Vagina (tissue), 2 donors: ENCODE measurements at regions not wholly inside any gene's neighbourhood (a gene's known extent, or its start where the extent isn't known, plus 50 kb on each side); places are given as distances from the start of the nearest gene placed in this dataset.

Source experiments
- DNase-seq, 2 donors: peaks; one replicate each; pipeline ENCODE4 v3.0.0-alpha.2; 2017; ENCODE audit errors: extremely low spot score in 2 of 2
- H3K27ac ChIP-seq: fragments of 200-600 bp; sonication (generic); one replicate; pipeline ENCODE4 v1.5.1; 2019
- H3K27me3 ChIP-seq: fragments of 200-600 bp; sonication (generic); one replicate; pipeline ENCODE4 v1.5.1; 2019
- H3K36me3 ChIP-seq, 2 donors: fragments of 200-600 bp; sonication (generic); one replicate each; pipeline ENCODE4 v1.5.1; 2017 to 2019
- H3K4me1 ChIP-seq: fragments of 200-600 bp; sonication (generic); one replicate; pipeline ENCODE4 v1.5.1; 2019
- H3K4me3 ChIP-seq, 2 donors: fragments of 200-600 bp; sonication (generic); 1 replicate in 1 of 2; 2 replicates in 1 of 2; pipeline ENCODE4 v1.5.1; 2016 to 2019
- H3K9me3 ChIP-seq: fragments of 200-600 bp; sonication (generic); one replicate; pipeline ENCODE4 v1.5.1; 2019
- POLR2A ChIP-seq, 2 donors: fragments of 450-650 bp; IDR thresholded peaks; one replicate each; pipeline ENCODE4 v1.6.1; 2017; ENCODE audit warnings: antibody characterized with exemption in 2 of 2, mild to moderate bottlenecking in 2 of 2, moderate library complexity in 2 of 2
- POLR2AphosphoS5 ChIP-seq, 2 donors: sonication (generic); formaldehyde crosslinking; IDR thresholded peaks; one replicate each; pipeline ENCODE4 v1.9.0; 2017; ENCODE audit warnings: antibody characterized with exemption in 2 of 2, mild to moderate bottlenecking in 2 of 2, low read depth in 1 of 2; ENCODE audit not compliant: insufficient read depth in 1 of 2
- intact Hi-C: fragments of 100-400 bp; cut with DNase I; formaldehyde crosslinking; loops from one replicate; pipeline ENCODE4 v1.15.1; 2023
- TF ChIP-seq, protein P1 (sequence below), 3 experiments: fragments of 450-650 bp in 2 of 3; fragments of 200-600 bp in 1 of 3; sonication (generic) in 1 of 3; IDR thresholded peaks; one replicate each; pipeline ENCODE4 v1.5.1; 2017 to 2019; ENCODE audit warnings: antibody characterized with exemption in 3 of 3, mild to moderate bottlenecking in 2 of 3, moderate library complexity in 2 of 3

DNA sequence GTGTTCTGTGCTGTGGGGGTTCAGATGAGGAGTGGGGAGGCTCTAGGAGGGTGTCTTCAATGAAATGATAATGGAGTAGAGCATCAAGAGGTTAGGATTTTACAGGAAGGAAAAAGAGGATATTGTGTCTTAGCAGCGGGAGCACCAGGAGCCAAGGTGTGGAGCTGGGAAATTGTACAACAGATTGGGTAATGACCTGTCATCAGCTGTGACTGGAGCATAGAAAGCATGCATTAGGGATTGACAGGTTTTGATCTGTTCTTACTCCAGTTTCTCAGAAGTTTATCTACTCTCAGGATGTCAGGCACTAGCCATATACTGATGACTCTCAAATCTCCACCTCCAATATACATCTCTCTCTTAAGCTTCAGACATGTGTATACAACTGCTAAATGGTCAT is 196.9 kb downstream of the ARHGAP12 start:
- intact Hi-C loops, result no loop called here
- no peaks in the 10 kb centered on the region for H3K4me1 ChIP-seq
- TF ChIP-seq POLR2A (IDR thresholded peaks at IDR 0.05) (no peak), POLR2AphosphoS5 (IDR thresholded peaks at IDR 0.05; ENCODE audit: insufficient read depth in 1 of 2, low read depth in 1 of 2) (no peak)
- TF ChIP-seq, protein P1, sequence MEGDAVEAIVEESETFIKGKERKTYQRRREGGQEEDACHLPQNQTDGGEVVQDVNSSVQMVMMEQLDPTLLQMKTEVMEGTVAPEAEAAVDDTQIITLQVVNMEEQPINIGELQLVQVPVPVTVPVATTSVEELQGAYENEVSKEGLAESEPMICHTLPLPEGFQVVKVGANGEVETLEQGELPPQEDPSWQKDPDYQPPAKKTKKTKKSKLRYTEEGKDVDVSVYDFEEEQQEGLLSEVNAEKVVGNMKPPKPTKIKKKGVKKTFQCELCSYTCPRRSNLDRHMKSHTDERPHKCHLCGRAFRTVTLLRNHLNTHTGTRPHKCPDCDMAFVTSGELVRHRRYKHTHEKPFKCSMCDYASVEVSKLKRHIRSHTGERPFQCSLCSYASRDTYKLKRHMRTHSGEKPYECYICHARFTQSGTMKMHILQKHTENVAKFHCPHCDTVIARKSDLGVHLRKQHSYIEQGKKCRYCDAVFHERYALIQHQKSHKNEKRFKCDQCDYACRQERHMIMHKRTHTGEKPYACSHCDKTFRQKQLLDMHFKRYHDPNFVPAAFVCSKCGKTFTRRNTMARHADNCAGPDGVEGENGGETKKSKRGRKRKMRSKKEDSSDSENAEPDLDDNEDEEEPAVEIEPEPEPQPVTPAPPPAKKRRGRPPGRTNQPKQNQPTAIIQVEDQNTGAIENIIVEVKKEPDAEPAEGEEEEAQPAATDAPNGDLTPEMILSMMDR (IDR thresholded peaks at IDR 0.05), result no peak
- DNase-seq, result no peak
- H3K27me3 ChIP-seq, result no peaks in the 10 kb centered on the region
- no peaks in the 10 kb centered on the region for H3K36me3 ChIP-seq
- H3K27ac ChIP-seq, result no peak overlapping the region
- H3K9me3 ChIP-seq, result no peaks in the 10 kb centered on the region
- H3K4me3 ChIP-seq, result no peak overlapping the region

DNA sequence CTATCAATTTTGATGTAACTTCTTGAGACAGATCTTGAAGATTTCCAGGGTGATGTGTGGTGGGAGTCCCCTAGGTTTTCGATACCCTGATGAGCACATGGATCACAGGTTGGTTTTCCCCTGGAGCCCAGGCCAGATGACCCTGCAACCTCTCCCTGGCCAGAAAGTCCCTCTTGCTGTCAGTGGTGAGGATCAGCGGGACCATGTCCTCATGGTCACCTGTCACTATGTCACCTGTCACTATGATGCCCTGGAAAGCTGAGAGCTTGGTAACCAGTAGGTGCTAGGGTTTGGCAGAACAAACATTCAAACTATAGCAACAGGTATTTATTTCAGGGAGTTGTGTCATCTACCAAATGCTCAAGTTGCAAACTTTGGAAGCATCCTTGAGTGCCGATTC is 197.9 kb downstream of the ARHGAP12 start:
- TF ChIP-seq, protein P1 (IDR thresholded peaks at IDR 0.05), result no peak
- no peak for TF ChIP-seq POLR2AphosphoS5 (IDR thresholded peaks at IDR 0.05; ENCODE audit: insufficient read depth in 1 of 2, low read depth in 1 of 2)

DNA sequence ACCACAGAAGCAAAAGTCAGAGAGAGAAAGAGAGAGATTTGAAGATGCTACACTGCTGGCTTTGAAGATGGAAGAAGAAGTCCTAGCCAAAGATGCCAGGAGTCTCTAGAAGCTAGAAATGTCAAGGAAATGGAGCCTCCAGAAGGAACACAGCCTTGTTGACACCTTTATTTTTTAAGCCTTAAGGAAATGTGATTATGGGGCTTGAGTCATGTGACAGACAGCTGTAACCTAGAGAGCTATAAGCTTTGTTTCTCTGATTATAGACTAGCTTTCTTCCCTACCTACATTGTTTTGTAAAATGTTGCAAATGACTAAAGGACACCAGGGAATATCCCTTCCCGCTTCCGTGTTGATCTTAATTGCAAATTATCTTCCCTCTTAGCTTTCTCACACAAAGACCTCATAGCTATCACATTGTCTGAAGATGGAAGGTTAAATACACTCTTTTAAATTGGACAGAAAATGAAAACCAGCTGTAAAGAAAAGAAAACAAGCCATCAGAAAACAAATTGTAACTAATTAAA is 199.9 kb downstream of the ARHGAP12 start:
- intact Hi-C loops, result no loop called here
- no peaks in the 10 kb centered on the region for H3K4me1 ChIP-seq
- H3K4me3 ChIP-seq, result no peak overlapping the region
- no peaks in the 10 kb centered on the region for H3K36me3 ChIP-seq
- no peak for DNase-seq
- TF ChIP-seq POLR2A (IDR thresholded peaks at IDR 0.05), result no peak
- TF ChIP-seq, protein P1 (IDR thresholded peaks at IDR 0.05), result no peak
- TF ChIP-seq POLR2AphosphoS5 (IDR thresholded peaks at IDR 0.05; ENCODE audit: insufficient read depth in 1 of 2, low read depth in 1 of 2), result no peak
- H3K27me3 ChIP-seq, result no peaks in the 10 kb centered on the region
- no peaks in the 10 kb centered on the region for H3K9me3 ChIP-seq
- H3K27ac ChIP-seq, result no peak overlapping the region

More for the DNA sequence above, 197.9 kb downstream of the ARHGAP12 start:
- intact Hi-C loops, result no loop called here
- Histone ChIP-seq H3K27ac (no peak overlapping the region), H3K27me3 (no peaks in the 10 kb centered on the region), H3K9me3 (no peaks in the 10 kb centered on the region), H3K4me3 (no peak overlapping the region), H3K36me3 (no peaks in the 10 kb centered on the region), H3K4me1 (no peaks in the 10 kb centered on the region)
- DNase-seq, result no peak

DNA sequence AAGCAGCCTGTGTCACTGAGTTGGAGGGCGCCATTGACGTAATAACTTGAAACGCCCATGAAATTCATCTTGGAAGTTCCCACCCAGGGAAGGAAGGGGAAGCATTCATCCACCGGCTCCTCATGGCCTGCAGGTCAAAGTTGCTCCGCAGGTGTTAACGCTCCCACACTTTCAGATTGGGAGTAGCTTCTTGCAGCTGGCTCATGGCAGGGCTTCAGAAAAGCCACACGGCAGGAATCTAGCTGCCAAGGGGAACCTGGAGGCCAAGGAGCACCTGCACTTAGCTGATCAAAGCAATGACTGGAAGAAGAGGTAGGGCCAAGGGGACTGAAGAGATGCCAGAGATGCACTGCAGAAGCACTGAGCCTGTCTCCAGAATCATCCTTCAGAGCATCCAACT is 203.2 kb downstream of the ARHGAP12 start:
- H3K27me3 ChIP-seq, result no peaks in the 10 kb centered on the region
- no peak overlapping the region for H3K27ac ChIP-seq
- H3K4me1 ChIP-seq, result no peaks in the 10 kb centered on the region
- H3K9me3 ChIP-seq, result no peaks in the 10 kb centered on the region
- H3K36me3 ChIP-seq, result no peaks in the 10 kb centered on the region
- no peak for DNase-seq
- TF ChIP-seq, protein P1 (IDR thresholded peaks at IDR 0.05), result no peak
- TF ChIP-seq POLR2A (IDR thresholded peaks at IDR 0.05), result no peak
- no peak for TF ChIP-seq POLR2AphosphoS5 (IDR thresholded peaks at IDR 0.05; ENCODE audit: insufficient read depth in 1 of 2, low read depth in 1 of 2)
- no peak overlapping the region for H3K4me3 ChIP-seq
- intact Hi-C loops, result no loop called here

DNA sequence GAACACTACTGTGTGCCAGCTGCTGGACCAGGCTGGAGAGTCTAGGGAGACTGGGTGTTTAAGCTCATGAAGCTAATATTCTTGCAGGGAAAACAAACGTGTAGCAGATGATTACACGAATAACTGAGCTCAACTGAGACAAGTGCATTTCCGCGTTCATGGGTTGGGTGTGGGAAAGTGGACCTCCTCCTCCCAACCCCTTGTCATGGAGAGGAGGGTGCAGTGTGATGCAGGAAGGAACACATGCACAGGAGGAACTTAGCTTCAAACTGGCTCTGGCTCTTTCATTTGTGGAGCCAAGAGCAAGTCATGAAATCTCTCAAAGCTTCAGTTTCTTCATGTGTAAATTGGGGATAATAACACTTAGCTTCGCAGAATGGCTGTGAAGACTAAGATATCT is 204.3 kb downstream of the ARHGAP12 start:
- H3K27me3 ChIP-seq, result no peaks in the 10 kb centered on the region
- H3K4me1 ChIP-seq, result no peaks in the 10 kb centered on the region
- H3K4me3 ChIP-seq, result no peak overlapping the region
- H3K36me3 ChIP-seq, result no peaks in the 10 kb centered on the region
- no peak overlapping the region for H3K27ac ChIP-seq
- DNase-seq, result no peak
- intact Hi-C loops, result no loop called here
- TF ChIP-seq, protein P1 (IDR thresholded peaks at IDR 0.05), result no peak
- no peak for TF ChIP-seq POLR2AphosphoS5 (IDR thresholded peaks at IDR 0.05; ENCODE audit: insufficient read depth in 1 of 2, low read depth in 1 of 2)
- no peak for TF ChIP-seq POLR2A (IDR thresholded peaks at IDR 0.05)
- H3K9me3 ChIP-seq, result no peaks in the 10 kb centered on the region
